C4-2B (cell line): ENCODE measurements at regions not wholly inside any gene's neighbourhood (a gene's known extent, or its start where the extent isn't known, plus 50 kb on each side); places are given as distances from the start of the nearest gene placed in this dataset.

Source experiments
- ZFX ChIP-seq: fragments of 450-650 bp; IDR thresholded peaks from 2 replicates; pipeline ENCODE4 v1.6.1; 2017
- TF ChIP-seq, protein P1 (sequence below): fragments of 450-650 bp; conservative IDR thresholded peaks from 2 replicates; pipeline ENCODE4 v1.5.1; 2017; ENCODE audit warnings: mild to moderate bottlenecking

DNA sequence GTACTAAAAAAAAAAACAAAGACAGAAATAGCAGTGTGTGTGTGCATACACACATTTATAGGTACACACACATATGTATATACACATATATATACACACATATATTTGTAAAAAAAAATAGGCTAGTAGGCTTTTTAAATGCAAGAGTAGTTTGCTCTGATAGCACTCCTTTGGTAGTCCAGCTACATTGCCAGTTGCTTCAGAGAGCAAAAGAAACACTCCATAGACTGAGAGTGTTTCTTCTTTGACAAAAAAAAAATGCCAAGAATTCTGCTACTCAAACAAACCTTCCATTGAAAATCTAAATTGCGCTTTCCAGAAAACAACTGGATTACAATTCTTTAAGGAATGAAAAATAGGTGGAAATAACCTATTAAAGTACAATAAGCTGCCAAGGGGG is 365.9 kb upstream of the GALNT5 start:
- TF ChIP-seq, protein P1, sequence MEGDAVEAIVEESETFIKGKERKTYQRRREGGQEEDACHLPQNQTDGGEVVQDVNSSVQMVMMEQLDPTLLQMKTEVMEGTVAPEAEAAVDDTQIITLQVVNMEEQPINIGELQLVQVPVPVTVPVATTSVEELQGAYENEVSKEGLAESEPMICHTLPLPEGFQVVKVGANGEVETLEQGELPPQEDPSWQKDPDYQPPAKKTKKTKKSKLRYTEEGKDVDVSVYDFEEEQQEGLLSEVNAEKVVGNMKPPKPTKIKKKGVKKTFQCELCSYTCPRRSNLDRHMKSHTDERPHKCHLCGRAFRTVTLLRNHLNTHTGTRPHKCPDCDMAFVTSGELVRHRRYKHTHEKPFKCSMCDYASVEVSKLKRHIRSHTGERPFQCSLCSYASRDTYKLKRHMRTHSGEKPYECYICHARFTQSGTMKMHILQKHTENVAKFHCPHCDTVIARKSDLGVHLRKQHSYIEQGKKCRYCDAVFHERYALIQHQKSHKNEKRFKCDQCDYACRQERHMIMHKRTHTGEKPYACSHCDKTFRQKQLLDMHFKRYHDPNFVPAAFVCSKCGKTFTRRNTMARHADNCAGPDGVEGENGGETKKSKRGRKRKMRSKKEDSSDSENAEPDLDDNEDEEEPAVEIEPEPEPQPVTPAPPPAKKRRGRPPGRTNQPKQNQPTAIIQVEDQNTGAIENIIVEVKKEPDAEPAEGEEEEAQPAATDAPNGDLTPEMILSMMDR: no peak
- TF ChIP-seq ZFX: no peak
